ENCODE measurements at regions not wholly inside any gene's neighbourhood (a gene's known extent, or its start where the extent isn't known, plus 50 kb on each side); places are given as distances from the start of the nearest gene placed in this dataset.

- no peaks in the 10 kb centered on the region for H3K4me1 ChIP-seq (ENCODE audit: control insufficient read depth in 1 of 2, insufficient read depth in 2 of 2, low read length in 2 of 2)
Observed at GRCh38 chr1:221884821-221885220, 142.9 kb upstream of the DUSP10 start.

GRCh38 chr1:221881805-221882581, 140.1 kb upstream of the DUSP10 start:
- Histone ChIP-seq H3K4me3 (ENCODE audit: low read depth in 1 of 2, low read length in 2 of 2) (no peak overlapping the region), H3K27ac (ENCODE audit: low read length) (no peak overlapping the region), H3K9me3 (ENCODE audit: control insufficient read depth in 1 of 2, low read length in 2 of 2) (no peaks in the 10 kb centered on the region), H3K4me1 (ENCODE audit: control insufficient read depth in 1 of 2, insufficient read depth in 2 of 2, low read length in 2 of 2) (no peaks in the 10 kb centered on the region), H3K36me3 (ENCODE audit: control insufficient read depth in 1 of 2, insufficient read depth in 2 of 2, low read length in 2 of 2) (no peaks in the 10 kb centered on the region), H3K27me3 (ENCODE audit: low read depth, low read length) (no peaks in the 10 kb centered on the region)

More at GRCh38 chr1:221884821-221885220, 142.9 kb upstream of the DUSP10 start:
- H3K27ac ChIP-seq (ENCODE audit: low read length), result no peak overlapping the region
- no peaks in the 10 kb centered on the region for H3K27me3 ChIP-seq (ENCODE audit: low read depth, low read length)
- no peaks in the 10 kb centered on the region for H3K36me3 ChIP-seq (ENCODE audit: control insufficient read depth in 1 of 2, insufficient read depth in 2 of 2, low read length in 2 of 2)
- H3K9me3 ChIP-seq (ENCODE audit: control insufficient read depth in 1 of 2, low read length in 2 of 2), result no peaks in the 10 kb centered on the region
- H3K4me3 ChIP-seq (ENCODE audit: low read depth in 1 of 2, low read length in 2 of 2), result no peak overlapping the region

- no peak overlapping the region for H3K27ac ChIP-seq (ENCODE audit: low read length)
- H3K27me3 ChIP-seq (ENCODE audit: low read depth, low read length), result no peaks in the 10 kb centered on the region
- no peaks in the 10 kb centered on the region for H3K36me3 ChIP-seq (ENCODE audit: control insufficient read depth in 1 of 2, insufficient read depth in 2 of 2, low read length in 2 of 2)
- H3K4me1 ChIP-seq (ENCODE audit: control insufficient read depth in 1 of 2, insufficient read depth in 2 of 2, low read length in 2 of 2), result no peaks in the 10 kb centered on the region
- no peak overlapping the region for H3K4me3 ChIP-seq (ENCODE audit: low read depth in 1 of 2, low read length in 2 of 2)
- no peaks in the 10 kb centered on the region for H3K9me3 ChIP-seq (ENCODE audit: control insufficient read depth in 1 of 2, low read length in 2 of 2)
Observed at GRCh38 chr1:221880182-221880581, 138.3 kb upstream of the DUSP10 start.

DNA sequence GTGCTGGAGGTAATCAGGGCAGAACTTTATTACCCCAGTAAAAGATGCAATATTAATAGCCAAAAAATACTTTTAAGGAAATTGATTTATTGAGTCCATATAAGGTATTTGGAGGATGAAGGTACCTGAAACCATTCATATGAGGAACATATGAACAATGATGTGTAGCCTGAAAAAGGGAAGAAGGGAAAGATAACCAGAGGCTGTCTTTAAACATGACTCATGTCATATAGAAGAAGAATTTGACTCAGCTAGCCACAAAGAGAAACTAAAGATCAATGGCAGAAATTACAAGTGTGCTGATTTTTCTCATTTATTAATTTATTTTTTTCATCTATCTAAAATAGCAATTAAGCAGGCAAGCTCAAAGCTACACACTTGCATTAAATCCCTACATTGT, 136.2 kb upstream of the DUSP10 start:
- no peaks in the 10 kb centered on the region for H3K9me3 ChIP-seq (ENCODE audit: control insufficient read depth in 1 of 2, low read length in 2 of 2)
- no peaks in the 10 kb centered on the region for H3K27me3 ChIP-seq (ENCODE audit: low read depth, low read length)
- H3K27ac ChIP-seq (ENCODE audit: low read length), result no peak overlapping the region
- H3K36me3 ChIP-seq (ENCODE audit: control insufficient read depth in 1 of 2, insufficient read depth in 2 of 2, low read length in 2 of 2), result no peaks in the 10 kb centered on the region
- no peaks in the 10 kb centered on the region for H3K4me1 ChIP-seq (ENCODE audit: control insufficient read depth in 1 of 2, insufficient read depth in 2 of 2, low read length in 2 of 2)
- no peak overlapping the region for H3K4me3 ChIP-seq (ENCODE audit: low read depth in 1 of 2, low read length in 2 of 2)

GRCh38 chr1:221877311-221877710, 135.4 kb upstream of the DUSP10 start:
- Histone ChIP-seq H3K4me3 (ENCODE audit: low read depth in 1 of 2, low read length in 2 of 2) (no peak overlapping the region), H3K36me3 (ENCODE audit: control insufficient read depth in 1 of 2, insufficient read depth in 2 of 2, low read length in 2 of 2) (no peaks in the 10 kb centered on the region), H3K27me3 (ENCODE audit: low read depth, low read length) (no peaks in the 10 kb centered on the region), H3K27ac (ENCODE audit: low read length) (no peak overlapping the region), H3K4me1 (ENCODE audit: control insufficient read depth in 1 of 2, insufficient read depth in 2 of 2, low read length in 2 of 2) (no peaks in the 10 kb centered on the region), H3K9me3 (ENCODE audit: control insufficient read depth in 1 of 2, low read length in 2 of 2) (no peaks in the 10 kb centered on the region)

DNA sequence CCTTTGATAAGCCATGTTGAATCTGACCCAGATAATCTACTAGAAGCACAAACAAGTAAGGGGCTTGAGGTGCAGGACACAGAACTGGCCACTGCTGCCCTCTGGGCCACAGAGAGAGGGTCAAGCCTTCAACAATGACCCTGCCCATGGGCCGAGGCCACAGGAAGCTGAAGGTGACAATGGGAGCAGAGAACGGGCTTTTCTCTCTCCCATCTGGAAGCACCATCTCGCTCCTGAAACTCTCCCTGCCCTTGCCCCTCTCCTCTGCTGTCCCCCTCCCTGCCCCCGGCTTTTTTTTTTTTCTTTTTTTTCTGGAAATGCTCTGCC, 133.1 kb upstream of the DUSP10 start:
- H3K27ac ChIP-seq (ENCODE audit: low read length), result no peak overlapping the region
- no peak overlapping the region for H3K4me3 ChIP-seq (ENCODE audit: low read depth in 1 of 2, low read length in 2 of 2)
- H3K27me3 ChIP-seq (ENCODE audit: low read depth, low read length), result no peaks in the 10 kb centered on the region
- H3K4me1 ChIP-seq (ENCODE audit: control insufficient read depth in 1 of 2, insufficient read depth in 2 of 2, low read length in 2 of 2), result no peaks in the 10 kb centered on the region
- H3K36me3 ChIP-seq (ENCODE audit: control insufficient read depth in 1 of 2, insufficient read depth in 2 of 2, low read length in 2 of 2), result no peaks in the 10 kb centered on the region
- no peaks in the 10 kb centered on the region for H3K9me3 ChIP-seq (ENCODE audit: control insufficient read depth in 1 of 2, low read length in 2 of 2)

- Histone ChIP-seq H3K27ac (ENCODE audit: low read length) (no peak overlapping the region), H3K4me3 (ENCODE audit: low read depth in 1 of 2, low read length in 2 of 2) (no peak overlapping the region), H3K4me1 (ENCODE audit: control insufficient read depth in 1 of 2, insufficient read depth in 2 of 2, low read length in 2 of 2) (no peaks in the 10 kb centered on the region), H3K36me3 (ENCODE audit: control insufficient read depth in 1 of 2, insufficient read depth in 2 of 2, low read length in 2 of 2) (no peaks in the 10 kb centered on the region), H3K27me3 (ENCODE audit: low read depth, low read length) (no peaks in the 10 kb centered on the region), H3K9me3 (ENCODE audit: control insufficient read depth in 1 of 2, low read length in 2 of 2) (no peaks in the 10 kb centered on the region)
Observed at GRCh38 chr1:221874285-221875003, 132.6 kb upstream of the DUSP10 start.

DNA sequence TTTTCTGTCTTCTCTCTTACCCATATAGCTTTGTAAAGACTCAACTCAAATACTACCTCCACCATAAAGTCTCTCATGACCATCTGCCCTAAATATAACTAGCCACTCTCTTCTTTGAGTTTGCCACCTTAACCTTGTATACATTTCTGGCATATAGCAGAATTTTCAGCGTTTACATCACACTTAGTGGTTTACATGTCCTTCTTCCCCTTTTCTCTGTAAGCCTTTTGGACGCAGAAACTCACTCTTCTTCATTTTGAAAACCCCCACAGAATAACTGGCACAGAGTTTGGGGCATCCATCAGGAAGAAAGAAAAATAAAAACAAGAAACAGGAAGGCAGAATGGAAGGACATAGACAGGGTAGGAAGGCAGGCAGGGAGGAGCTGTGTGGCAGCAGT, 131.8 kb upstream of the DUSP10 start:
- H3K9me3 ChIP-seq (ENCODE audit: control insufficient read depth in 1 of 2, low read length in 2 of 2), result no peaks in the 10 kb centered on the region
- no peak overlapping the region for H3K4me3 ChIP-seq (ENCODE audit: low read depth in 1 of 2, low read length in 2 of 2)
- no peaks in the 10 kb centered on the region for H3K27me3 ChIP-seq (ENCODE audit: low read depth, low read length)
- no peak overlapping the region for H3K27ac ChIP-seq (ENCODE audit: low read length)
- H3K4me1 ChIP-seq (ENCODE audit: control insufficient read depth in 1 of 2, insufficient read depth in 2 of 2, low read length in 2 of 2), result no peaks in the 10 kb centered on the region
- no peaks in the 10 kb centered on the region for H3K36me3 ChIP-seq (ENCODE audit: control insufficient read depth in 1 of 2, insufficient read depth in 2 of 2, low read length in 2 of 2)

- Histone ChIP-seq H3K27ac (ENCODE audit: low read length) (no peak overlapping the region), H3K4me3 (ENCODE audit: low read depth in 1 of 2, low read length in 2 of 2) (no peak overlapping the region), H3K36me3 (ENCODE audit: control insufficient read depth in 1 of 2, insufficient read depth in 2 of 2, low read length in 2 of 2) (no peaks in the 10 kb centered on the region), H3K4me1 (ENCODE audit: control insufficient read depth in 1 of 2, insufficient read depth in 2 of 2, low read length in 2 of 2) (no peaks in the 10 kb centered on the region), H3K9me3 (ENCODE audit: control insufficient read depth in 1 of 2, low read length in 2 of 2) (no peaks in the 10 kb centered on the region), H3K27me3 (ENCODE audit: low read depth, low read length) (no peaks in the 10 kb centered on the region)
Observed at GRCh38 chr1:221871056-221871455, 129.2 kb upstream of the DUSP10 start.

DNA sequence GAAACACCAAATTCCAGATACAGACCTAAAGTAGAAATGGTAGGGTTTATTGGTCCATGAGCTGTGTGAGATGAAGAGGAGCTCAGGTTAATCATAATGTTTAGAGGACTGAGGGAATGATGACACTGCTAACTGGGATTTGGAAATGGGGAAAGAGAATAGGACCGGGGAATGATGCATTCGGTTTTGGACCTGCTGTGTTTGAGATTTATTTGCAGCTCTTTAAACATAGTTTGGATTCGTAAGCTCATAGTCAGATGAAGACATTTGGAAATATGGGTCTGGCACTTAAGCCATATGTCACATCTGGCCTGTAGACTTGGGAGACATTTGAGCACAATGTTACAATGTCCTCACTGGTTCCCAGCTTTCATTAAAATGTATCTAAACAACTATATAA, 127.9 kb upstream of the DUSP10 start:
- no peak overlapping the region for H3K27ac ChIP-seq (ENCODE audit: low read length)
- H3K27me3 ChIP-seq (ENCODE audit: low read depth, low read length), result no peaks in the 10 kb centered on the region
- H3K4me3 ChIP-seq (ENCODE audit: low read depth in 1 of 2, low read length in 2 of 2), result no peak overlapping the region
- no peaks in the 10 kb centered on the region for H3K9me3 ChIP-seq (ENCODE audit: control insufficient read depth in 1 of 2, low read length in 2 of 2)
- no peaks in the 10 kb centered on the region for H3K4me1 ChIP-seq (ENCODE audit: control insufficient read depth in 1 of 2, insufficient read depth in 2 of 2, low read length in 2 of 2)
- H3K36me3 ChIP-seq (ENCODE audit: control insufficient read depth in 1 of 2, insufficient read depth in 2 of 2, low read length in 2 of 2), result no peaks in the 10 kb centered on the region

- Histone ChIP-seq H3K27ac (ENCODE audit: low read length) (no peak overlapping the region), H3K9me3 (ENCODE audit: control insufficient read depth in 1 of 2, low read length in 2 of 2) (no peaks in the 10 kb centered on the region), H3K4me1 (ENCODE audit: control insufficient read depth in 1 of 2, insufficient read depth in 2 of 2, low read length in 2 of 2) (no peaks in the 10 kb centered on the region), H3K27me3 (ENCODE audit: low read depth, low read length) (no peaks in the 10 kb centered on the region), H3K36me3 (ENCODE audit: control insufficient read depth in 1 of 2, insufficient read depth in 2 of 2, low read length in 2 of 2) (no peaks in the 10 kb centered on the region), H3K4me3 (ENCODE audit: low read depth in 1 of 2, low read length in 2 of 2) (no peak overlapping the region)
Observed at GRCh38 chr1:221868593-221869303, 126.9 kb upstream of the DUSP10 start.
